ENCODE measurements at regions not wholly inside any gene's neighbourhood (a gene's known extent, or its start where the extent isn't known, plus 50 kb on each side); places are given as distances from the start of the nearest gene placed in this dataset.
"Not testable (repeated sequence)": the region's sequence is repeated elsewhere in the genome, so short reads cannot be mapped to it uniquely, and the experiment has no call there.

GRCh38 chr9:23041466-23041865, 594.8 kb downstream of the DMRTA1 start:
- Histone ChIP-seq H2AFZ (ENCODE audit: low read depth, low read length, severe bottlenecking) (no peak overlapping the region), H3K79me2 (ENCODE audit: insufficient read depth, low read length) (no peaks in the 10 kb centered on the region), H3K4me3 (ENCODE audit: insufficient read depth, low read length, poor library complexity, severe bottlenecking) (no peak overlapping the region), H3K9ac (ENCODE audit: low read length) (no peak overlapping the region), H3K9me2 (replicated peaks; ENCODE audit: insufficient read depth, low read length) (no peaks in the 10 kb centered on the region), H3K27me3 (ENCODE audit: low read length) (no peaks in the 10 kb centered on the region), H3K9me3 (ENCODE audit: insufficient read depth, low read length) (no peaks in the 10 kb centered on the region), H3K4me2 (ENCODE audit: low read depth, low read length, poor library complexity, severe bottlenecking) (no peak overlapping the region), H4K20me1 (ENCODE audit: low read depth, low read length) (no peaks in the 10 kb centered on the region), H3K27ac (ENCODE audit: low read depth, low read length) (no peak overlapping the region), H3K36me3 (ENCODE audit: low read length) (no peaks in the 10 kb centered on the region), H3F3A (ENCODE audit: insufficient read depth) (no peaks in the 10 kb centered on the region)
- TF ChIP-seq, protein P1, sequence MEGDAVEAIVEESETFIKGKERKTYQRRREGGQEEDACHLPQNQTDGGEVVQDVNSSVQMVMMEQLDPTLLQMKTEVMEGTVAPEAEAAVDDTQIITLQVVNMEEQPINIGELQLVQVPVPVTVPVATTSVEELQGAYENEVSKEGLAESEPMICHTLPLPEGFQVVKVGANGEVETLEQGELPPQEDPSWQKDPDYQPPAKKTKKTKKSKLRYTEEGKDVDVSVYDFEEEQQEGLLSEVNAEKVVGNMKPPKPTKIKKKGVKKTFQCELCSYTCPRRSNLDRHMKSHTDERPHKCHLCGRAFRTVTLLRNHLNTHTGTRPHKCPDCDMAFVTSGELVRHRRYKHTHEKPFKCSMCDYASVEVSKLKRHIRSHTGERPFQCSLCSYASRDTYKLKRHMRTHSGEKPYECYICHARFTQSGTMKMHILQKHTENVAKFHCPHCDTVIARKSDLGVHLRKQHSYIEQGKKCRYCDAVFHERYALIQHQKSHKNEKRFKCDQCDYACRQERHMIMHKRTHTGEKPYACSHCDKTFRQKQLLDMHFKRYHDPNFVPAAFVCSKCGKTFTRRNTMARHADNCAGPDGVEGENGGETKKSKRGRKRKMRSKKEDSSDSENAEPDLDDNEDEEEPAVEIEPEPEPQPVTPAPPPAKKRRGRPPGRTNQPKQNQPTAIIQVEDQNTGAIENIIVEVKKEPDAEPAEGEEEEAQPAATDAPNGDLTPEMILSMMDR (IDR thresholded peaks at IDR 0.05; ENCODE audit: insufficient read depth, low read length, poor library complexity, severe bottlenecking): no peak
- no peak for TF ChIP-seq EZH2phosphoT487 (conservative IDR thresholded peaks at IDR 0.05; ENCODE audit: low read length)

DNA sequence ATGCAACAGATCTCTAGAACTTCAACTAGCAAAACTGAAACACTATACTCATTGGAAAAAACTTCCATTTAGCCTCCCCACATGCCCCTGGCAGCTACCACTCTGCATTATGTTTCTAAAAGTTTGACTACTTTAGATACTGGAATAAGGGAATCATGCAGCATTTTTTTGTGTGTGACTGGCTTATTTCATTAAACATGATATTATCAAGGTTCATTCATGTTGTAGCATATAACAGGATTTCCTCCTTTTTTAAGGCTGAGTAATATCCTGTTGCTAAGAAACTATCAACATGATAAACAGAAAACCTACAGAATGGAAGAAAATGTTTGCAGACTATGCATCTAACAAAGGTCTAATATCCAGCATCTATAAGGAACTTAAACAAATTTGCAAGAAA, 597.9 kb downstream of the DMRTA1 start:
- Histone ChIP-seq H3K9me2 (replicated peaks; ENCODE audit: insufficient read depth, low read length) (no peaks in the 10 kb centered on the region), H3F3A (ENCODE audit: insufficient read depth) (no peaks in the 10 kb centered on the region), H3K27ac (ENCODE audit: low read depth, low read length) (no peak overlapping the region), H3K36me3 (ENCODE audit: low read length) (no peaks in the 10 kb centered on the region), H3K79me2 (ENCODE audit: insufficient read depth, low read length) (no peaks in the 10 kb centered on the region), H3K9me3 (ENCODE audit: insufficient read depth, low read length) (no peaks in the 10 kb centered on the region), H3K9ac (ENCODE audit: low read length) (no peak overlapping the region), H3K4me2 (ENCODE audit: low read depth, low read length, poor library complexity, severe bottlenecking) (no peak overlapping the region), H2AFZ (ENCODE audit: low read depth, low read length, severe bottlenecking) (no peak overlapping the region), H3K27me3 (ENCODE audit: low read length) (no peaks in the 10 kb centered on the region), H3K4me3 (ENCODE audit: insufficient read depth, low read length, poor library complexity, severe bottlenecking) (no peak overlapping the region), H4K20me1 (ENCODE audit: low read depth, low read length) (no peaks in the 10 kb centered on the region)
- TF ChIP-seq, protein P1 (IDR thresholded peaks at IDR 0.05; ENCODE audit: insufficient read depth, low read length, poor library complexity, severe bottlenecking): no peak
- no peak for TF ChIP-seq EZH2phosphoT487 (conservative IDR thresholded peaks at IDR 0.05; ENCODE audit: low read length)

DNA sequence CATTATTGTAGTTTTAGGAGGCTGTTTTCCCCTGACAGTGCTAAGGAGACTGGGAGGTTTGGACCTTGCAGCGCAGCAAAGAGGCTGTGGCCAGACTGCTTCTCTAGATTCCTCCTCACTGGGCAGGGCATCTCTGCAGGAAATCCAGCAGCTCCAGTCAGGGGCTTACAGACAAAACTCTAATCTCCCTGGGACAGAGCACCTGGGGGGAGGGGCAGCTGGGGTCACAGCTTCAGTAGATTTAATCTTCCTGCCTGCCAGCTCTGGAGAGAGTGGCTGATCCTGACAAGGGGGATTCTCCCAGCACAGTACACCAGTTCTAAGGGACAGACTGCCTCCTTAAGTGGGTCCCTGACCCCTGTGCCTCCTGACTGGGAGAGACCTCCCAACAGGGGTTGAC, 599.4 kb downstream of the DMRTA1 start:
- not testable (repeated sequence) for H3K4me2 ChIP-seq (ENCODE audit: low read depth, low read length, poor library complexity, severe bottlenecking); H3K27me3 ChIP-seq (ENCODE audit: low read length); H3K9me2 ChIP-seq (replicated peaks; ENCODE audit: insufficient read depth, low read length); H4K20me1 ChIP-seq (ENCODE audit: low read depth, low read length); H2AFZ ChIP-seq (ENCODE audit: low read depth, low read length, severe bottlenecking); H3K27ac ChIP-seq (ENCODE audit: low read depth, low read length); H3K79me2 ChIP-seq (ENCODE audit: insufficient read depth, low read length); H3K4me3 ChIP-seq (ENCODE audit: insufficient read depth, low read length, poor library complexity, severe bottlenecking); H3K36me3 ChIP-seq (ENCODE audit: low read length); H3F3A ChIP-seq (ENCODE audit: insufficient read depth); H3K9ac ChIP-seq (ENCODE audit: low read length); H3K9me3 ChIP-seq (ENCODE audit: insufficient read depth, low read length)

- no peak for TF ChIP-seq EZH2phosphoT487 (conservative IDR thresholded peaks at IDR 0.05; ENCODE audit: low read length)
- TF ChIP-seq, protein P1 (IDR thresholded peaks at IDR 0.05; ENCODE audit: insufficient read depth, low read length, poor library complexity, severe bottlenecking): no peak
- Histone ChIP-seq H3K9me3 (ENCODE audit: insufficient read depth, low read length) (no peaks in the 10 kb centered on the region), H3K9ac (ENCODE audit: low read length) (no peak overlapping the region), H3K79me2 (ENCODE audit: insufficient read depth, low read length) (no peaks in the 10 kb centered on the region), H3F3A (ENCODE audit: insufficient read depth) (no peaks in the 10 kb centered on the region), H3K4me2 (ENCODE audit: low read depth, low read length, poor library complexity, severe bottlenecking) (no peak overlapping the region), H3K36me3 (ENCODE audit: low read length) (no peaks in the 10 kb centered on the region), H3K9me2 (replicated peaks; ENCODE audit: insufficient read depth, low read length) (no peaks in the 10 kb centered on the region), H4K20me1 (ENCODE audit: low read depth, low read length) (no peaks in the 10 kb centered on the region), H3K27ac (ENCODE audit: low read depth, low read length) (no peak overlapping the region), H2AFZ (ENCODE audit: low read depth, low read length, severe bottlenecking) (no peak overlapping the region), H3K27me3 (ENCODE audit: low read length) (no peaks in the 10 kb centered on the region), H3K4me3 (ENCODE audit: insufficient read depth, low read length, poor library complexity, severe bottlenecking) (no peak overlapping the region)
These were observed 603.9 kb downstream of the DMRTA1 start for GRCh38 chr9:23050548-23050947.

Data from SU-DHL-6 (cell line).